Keratinocyte (primary cell): ENCODE measurements at regions not wholly inside any gene's neighbourhood (a gene's known extent, or its start where the extent isn't known, plus 50 kb on each side); places are given as distances from the start of the nearest gene placed in this dataset.

ENCODE experiments used
- EZH2 ChIP-seq: IDR thresholded peaks from one replicate; pipeline ENCODE4 v1.6.1; 2012; ENCODE audit warnings: inconsistent platforms, mild to moderate bottlenecking, low read length, moderate library complexity
- TF ChIP-seq, protein P1 (sequence below), 3 experiments: IDR thresholded peaks in 1 of 3; conservative IDR thresholded peaks in 1 of 3; optimal IDR thresholded peaks in 1 of 3; 2 replicates in 2 of 3; 3 replicates in 1 of 3; pipeline versions ENCODE3 to v1.5.1; 2011; ENCODE audit warnings: low read length in 3 of 3, mild to moderate bottlenecking in 3 of 3, moderate library complexity in 2 of 3, control low read depth in 1 of 3, inconsistent platforms in 1 of 3; ENCODE audit not compliant: insufficient read depth in 2 of 3; ENCODE audit errors: extremely low read depth in 1 of 3

GRCh38 chr15:99506399-99506798 lies 59.4 kb upstream of the MEF2A start:
- no peak for TF ChIP-seq EZH2
- TF ChIP-seq, protein P1, sequence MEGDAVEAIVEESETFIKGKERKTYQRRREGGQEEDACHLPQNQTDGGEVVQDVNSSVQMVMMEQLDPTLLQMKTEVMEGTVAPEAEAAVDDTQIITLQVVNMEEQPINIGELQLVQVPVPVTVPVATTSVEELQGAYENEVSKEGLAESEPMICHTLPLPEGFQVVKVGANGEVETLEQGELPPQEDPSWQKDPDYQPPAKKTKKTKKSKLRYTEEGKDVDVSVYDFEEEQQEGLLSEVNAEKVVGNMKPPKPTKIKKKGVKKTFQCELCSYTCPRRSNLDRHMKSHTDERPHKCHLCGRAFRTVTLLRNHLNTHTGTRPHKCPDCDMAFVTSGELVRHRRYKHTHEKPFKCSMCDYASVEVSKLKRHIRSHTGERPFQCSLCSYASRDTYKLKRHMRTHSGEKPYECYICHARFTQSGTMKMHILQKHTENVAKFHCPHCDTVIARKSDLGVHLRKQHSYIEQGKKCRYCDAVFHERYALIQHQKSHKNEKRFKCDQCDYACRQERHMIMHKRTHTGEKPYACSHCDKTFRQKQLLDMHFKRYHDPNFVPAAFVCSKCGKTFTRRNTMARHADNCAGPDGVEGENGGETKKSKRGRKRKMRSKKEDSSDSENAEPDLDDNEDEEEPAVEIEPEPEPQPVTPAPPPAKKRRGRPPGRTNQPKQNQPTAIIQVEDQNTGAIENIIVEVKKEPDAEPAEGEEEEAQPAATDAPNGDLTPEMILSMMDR (optimal IDR thresholded peaks at IDR 0.05 in 1 of 3, IDR thresholded peaks at IDR 0.05 in 1 of 3, conservative IDR thresholded peaks at IDR 0.05 in 1 of 3; ENCODE audit: extremely low read depth in 1 of 3, insufficient read depth in 2 of 3, low read length in 3 of 3), result no peak
